HFFc6 (cell line): ENCODE measurements at regions not wholly inside any gene's neighbourhood (a gene's known extent, or its start where the extent isn't known, plus 50 kb on each side); places are given as distances from the start of the nearest gene placed in this dataset.

ENCODE experiments used
- DNase-seq: peaks from one replicate; pipeline ENCODE4 v3.0.0-alpha.2; 2018
- H3K27ac Mint-ChIP-seq: 2 replicates; pipeline ENCODE4 v1.8.0; 2020; ENCODE audit warnings: mild to moderate bottlenecking, mixed read lengths
- H3K27me3 Mint-ChIP-seq: 2 replicates; pipeline ENCODE4 v1.8.0; 2021; ENCODE audit warnings: mild to moderate bottlenecking, moderate library complexity, mixed read lengths; ENCODE audit not compliant: insufficient read depth
- H3K36me3 Mint-ChIP-seq: 2 replicates; pipeline ENCODE4 v1.8.0; 2021; ENCODE audit warnings: low read depth, mixed read lengths
- H3K4me1 Mint-ChIP-seq: 2 replicates; pipeline ENCODE4 v1.8.0; 2020; ENCODE audit warnings: low read depth, mixed read lengths
- H3K4me3 Mint-ChIP-seq: 2 replicates; pipeline ENCODE4 v1.8.0; 2020; ENCODE audit warnings: mild to moderate bottlenecking, moderate library complexity, mixed read lengths
- H3K9me3 Mint-ChIP-seq: 2 replicates; pipeline ENCODE4 v1.8.0; 2020; ENCODE audit warnings: mild to moderate bottlenecking, mixed read lengths
- CTCF ChIP-seq: fragments of 200-600 bp; sonication (generic); IDR thresholded peaks from 2 replicates; pipeline ENCODE4 v1.5.0; 2021; ENCODE audit warnings: antibody characterized with exemption, mild to moderate bottlenecking

- Mint-ChIP-seq H3K36me3 (no peaks in the 10 kb centered on the region), H3K27me3 (peaks cover 2% of the 10 kb centered on the region; the same call in 1 of the 2 replicates), H3K9me3 (peaks cover 27% of the 10 kb centered on the region), H3K27ac (no peak overlapping the region), H3K4me3 (no peak overlapping the region), H3K4me1 (no peaks in the 10 kb centered on the region)
- DNase-seq: no peak
- no peak for TF ChIP-seq CTCF
These were observed 115.5 kb downstream of the MED10 start for GRCh38 chr5:6262651-6263363.

GRCh38 chr5:6261668-6262067 lies 116.7 kb downstream of the MED10 start:
- H3K27me3 Mint-ChIP-seq: peaks cover 2% of the 10 kb centered on the region; the same call in 1 of the 2 replicates
- H3K4me1 Mint-ChIP-seq: no peaks in the 10 kb centered on the region
- no peak overlapping the region for H3K4me3 Mint-ChIP-seq
- H3K36me3 Mint-ChIP-seq: peaks cover 7% of the 10 kb centered on the region; the same call in 1 of the 2 replicates
- no peak for TF ChIP-seq CTCF
- peaks cover 38% of the 10 kb centered on the region for H3K9me3 Mint-ChIP-seq
- no peak overlapping the region for H3K27ac Mint-ChIP-seq
- no peak for DNase-seq

GRCh38 chr5:6261256-6261655 lies 117.1 kb downstream of the MED10 start:
- no peak for TF ChIP-seq CTCF
- DNase-seq: no peak
- Mint-ChIP-seq H3K27ac (no peak overlapping the region), H3K9me3 (peaks cover 42% of the 10 kb centered on the region), H3K4me1 (no peaks in the 10 kb centered on the region), H3K4me3 (no peak overlapping the region), H3K27me3 (peaks cover 2% of the 10 kb centered on the region; the same call in 1 of the 2 replicates), H3K36me3 (peaks cover 7% of the 10 kb centered on the region; the same call in 1 of the 2 replicates)

GRCh38 chr5:6260846-6261245 lies 117.5 kb downstream of the MED10 start:
- no peak overlapping the region for H3K4me3 Mint-ChIP-seq
- peaks cover 2% of the 10 kb centered on the region; the same call in 1 of the 2 replicates for H3K27me3 Mint-ChIP-seq
- DNase-seq: no peak
- peaks cover 42% of the 10 kb centered on the region for H3K9me3 Mint-ChIP-seq
- H3K4me1 Mint-ChIP-seq: no peaks in the 10 kb centered on the region
- no peak for TF ChIP-seq CTCF
- peaks cover 7% of the 10 kb centered on the region; the same call in 1 of the 2 replicates for H3K36me3 Mint-ChIP-seq
- H3K27ac Mint-ChIP-seq: no peak overlapping the region

GRCh38 chr5:6256901-6257300 lies 121.4 kb downstream of the MED10 start:
- H3K27ac Mint-ChIP-seq: no peak overlapping the region
- no peak for TF ChIP-seq CTCF
- H3K27me3 Mint-ChIP-seq: peaks cover 2% of the 10 kb centered on the region; the same call in 1 of the 2 replicates

More at GRCh38 chr5:6256901-6257300, 121.4 kb downstream of the MED10 start:
- Mint-ChIP-seq H3K4me1 (no peaks in the 10 kb centered on the region), H3K36me3 (peaks cover 7% of the 10 kb centered on the region; the same call in 1 of the 2 replicates), H3K9me3 (peaks cover 58% of the 10 kb centered on the region), H3K4me3 (no peak overlapping the region)
- no peak for DNase-seq
